Heart right ventricle (tissue), 16 donors: ENCODE measurements at regions not wholly inside any gene's neighbourhood (a gene's known extent, or its start where the extent isn't known, plus 50 kb on each side); places are given as distances from the start of the nearest gene placed in this dataset.
"Not testable (repeated sequence)": the region's sequence is repeated elsewhere in the genome, so short reads cannot be mapped to it uniquely, and the experiment has no call there.

Experiments
- ATAC-seq, 8 donors: fragments of 200-7000 bp; cut with Tn5 transposase; one replicate each; pipeline ENCODE4 v1.9.1; 2020; ENCODE audit warnings: mild to moderate bottlenecking in 8 of 8, moderate library complexity in 8 of 8, moderate number of reproducible peaks in 1 of 8
- DNase-seq, 2 donors: peaks; one replicate each; pipeline ENCODE4 v3.0.0-alpha.2; 2020
- H3K27ac ChIP-seq, 10 donors: fragments of 200-600 bp; sonication (generic) in 2 of 10; one replicate each; pipeline versions ENCODE4 v1.5.0 to v1.8.0; 2020 to 2022; ENCODE audit warnings: mild to moderate bottlenecking in 3 of 10
- H3K27me3 ChIP-seq, 7 donors: fragments of 200-600 bp; one replicate each; pipeline ENCODE4 v1.8.0; 2021 to 2022; ENCODE audit warnings: mild to moderate bottlenecking in 2 of 7
- H3K36me3 ChIP-seq, 9 donors: fragments of 200-600 bp; sonication (generic) in 1 of 9; one replicate each; pipeline versions ENCODE4 v1.5.0 to v1.8.0; 2020 to 2022; ENCODE audit warnings: mild to moderate bottlenecking in 2 of 9
- H3K4me1 ChIP-seq, 9 donors: fragments of 200-600 bp; sonication (generic) in 1 of 9; one replicate each; pipeline versions ENCODE4 v1.5.0 to v1.8.0; 2020 to 2022; ENCODE audit warnings: mild to moderate bottlenecking in 4 of 9
- H3K4me3 ChIP-seq, 10 donors: fragments of 200-600 bp; sonication (generic) in 2 of 10; one replicate each; pipeline versions ENCODE4 v1.5.0 to v1.8.0; 2020 to 2022; ENCODE audit warnings: mild to moderate bottlenecking in 7 of 10, moderate library complexity in 2 of 10
- H3K9me3 ChIP-seq, 11 donors: fragments of 200-600 bp in 10 of 11; sonication (generic) in 2 of 11; one replicate each; pipeline versions ENCODE4 v1.5.0 to v1.8.0; 2013 to 2022; ENCODE audit warnings: mild to moderate bottlenecking in 2 of 11, control low read depth in 1 of 11, moderate library complexity in 1 of 11
- WGBS, 2 donors: extraction: QIAGEN DNeasy Blood & Tissue Kit; methylation state at CpG; one replicate each; pipeline ENCODE4 v1.1.7; 2013; ENCODE audit warnings: inconsistent platforms in 1 of 2; 5-methylcytosine and 5-hydroxymethylcytosine counted together
- intact Hi-C, 10 donors: fragments of 100-400 bp; cut with DNase I; formaldehyde crosslinking; loops; one replicate each; pipeline versions ENCODE4 v1.11.1 to v1.14.2; 2022
- TF ChIP-seq, protein P1 (sequence below), 9 donors: fragments of 200-600 bp; sonication (generic) in 2 of 9; IDR thresholded peaks; one replicate each; pipeline versions ENCODE4 v1.5.0 to v1.8.0; 2021 to 2022; ENCODE audit warnings: antibody characterized with exemption in 9 of 9, mild to moderate bottlenecking in 5 of 9, moderate library complexity in 1 of 9
- donor health status: Arrhythmogenic right ventricular cardiomyopathy.
- donor health status: ischemic (EF 13 %, LVEDD 7.1; RV severe dilation, severe dysfunction).
- donor health status: healthy with polysubstance abuse.
- donor health status: DM: no; HTN: yes; CAD: no.
- donor health status: DM: no; HTN: no; CAD: no.
- donor health status: ischemic (EF 25% LVEDD 6.9; RV normal size, moderate dysfunction).
- donor health status: ischemic (EF 25% LVEDD 5.7; RV mildly dilated, moderate dysfunction).
- donor health status: healthy.
- donor health status: DM: yes; HTN: yes; CAD: no.
- donor health status: Ischemic cardiomyopathy.
- donor health status: ischemic (EF 35%, LVEDD 5.7; RV mildly dilated, moderate dysfunction).
- donor health status: nonischemic (EF 11% LVEDD 7.7; RV severe dilation, severe dysfunction).
- donor health status: DM: yes; HTN: yes; CAD: no.
- donor health status: PGD.
- donor health status: ischemic (EF 29% LVEDD 5.4; RV normal size, mild dysfunction).
- donor health status: nonischemic (EF 23%, LVEDD 6.1; RV moderate dilation, normal function).

DNA sequence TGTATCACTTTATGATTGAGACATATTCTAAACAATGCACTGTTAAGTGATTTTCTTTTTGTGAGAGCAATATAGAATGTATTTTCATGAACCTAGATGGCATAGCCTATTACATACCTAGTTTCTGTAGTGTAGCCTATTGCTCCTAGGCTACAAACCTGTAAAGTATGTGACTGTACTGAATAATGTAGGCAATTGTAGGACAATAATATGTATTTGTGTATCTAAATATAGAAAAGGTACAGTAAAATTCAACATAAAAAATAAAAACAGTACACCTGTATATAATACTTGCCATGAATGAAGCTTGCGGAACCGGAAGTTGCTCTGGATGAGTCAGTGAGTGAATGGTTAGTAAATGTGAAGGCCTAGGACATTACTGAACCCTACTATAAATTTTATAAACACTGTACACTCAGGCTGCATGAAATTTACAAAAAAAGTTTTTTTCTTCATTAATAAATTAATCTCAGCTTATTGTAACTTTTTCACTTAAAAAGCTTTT is 106.7 kb downstream of the VSIG4 start:
- H3K9me3 ChIP-seq, result peaks cover 0 to 10% (median 0%) of the 10 kb centered on the region in 11 donors
- TF ChIP-seq, protein P1, sequence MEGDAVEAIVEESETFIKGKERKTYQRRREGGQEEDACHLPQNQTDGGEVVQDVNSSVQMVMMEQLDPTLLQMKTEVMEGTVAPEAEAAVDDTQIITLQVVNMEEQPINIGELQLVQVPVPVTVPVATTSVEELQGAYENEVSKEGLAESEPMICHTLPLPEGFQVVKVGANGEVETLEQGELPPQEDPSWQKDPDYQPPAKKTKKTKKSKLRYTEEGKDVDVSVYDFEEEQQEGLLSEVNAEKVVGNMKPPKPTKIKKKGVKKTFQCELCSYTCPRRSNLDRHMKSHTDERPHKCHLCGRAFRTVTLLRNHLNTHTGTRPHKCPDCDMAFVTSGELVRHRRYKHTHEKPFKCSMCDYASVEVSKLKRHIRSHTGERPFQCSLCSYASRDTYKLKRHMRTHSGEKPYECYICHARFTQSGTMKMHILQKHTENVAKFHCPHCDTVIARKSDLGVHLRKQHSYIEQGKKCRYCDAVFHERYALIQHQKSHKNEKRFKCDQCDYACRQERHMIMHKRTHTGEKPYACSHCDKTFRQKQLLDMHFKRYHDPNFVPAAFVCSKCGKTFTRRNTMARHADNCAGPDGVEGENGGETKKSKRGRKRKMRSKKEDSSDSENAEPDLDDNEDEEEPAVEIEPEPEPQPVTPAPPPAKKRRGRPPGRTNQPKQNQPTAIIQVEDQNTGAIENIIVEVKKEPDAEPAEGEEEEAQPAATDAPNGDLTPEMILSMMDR (IDR thresholded peaks at IDR 0.05), result no peak
- intact Hi-C loops, result no loop called here
- no peaks in the 10 kb centered on the region for H3K36me3 ChIP-seq
- H3K27ac ChIP-seq, result no peak overlapping the region
- DNase-seq (no peak), ATAC-seq (no peak)
- H3K4me3 ChIP-seq, result no peak overlapping the region
- no peaks in the 10 kb centered on the region for H3K4me1 ChIP-seq
- WGBS, 2 donors, result 94 to 97% methylated on average over 2 of the region's 2 CpGs
- peaks cover 0 to 40% (median 0%) of the 10 kb centered on the region in 7 donors for H3K27me3 ChIP-seq

DNA sequence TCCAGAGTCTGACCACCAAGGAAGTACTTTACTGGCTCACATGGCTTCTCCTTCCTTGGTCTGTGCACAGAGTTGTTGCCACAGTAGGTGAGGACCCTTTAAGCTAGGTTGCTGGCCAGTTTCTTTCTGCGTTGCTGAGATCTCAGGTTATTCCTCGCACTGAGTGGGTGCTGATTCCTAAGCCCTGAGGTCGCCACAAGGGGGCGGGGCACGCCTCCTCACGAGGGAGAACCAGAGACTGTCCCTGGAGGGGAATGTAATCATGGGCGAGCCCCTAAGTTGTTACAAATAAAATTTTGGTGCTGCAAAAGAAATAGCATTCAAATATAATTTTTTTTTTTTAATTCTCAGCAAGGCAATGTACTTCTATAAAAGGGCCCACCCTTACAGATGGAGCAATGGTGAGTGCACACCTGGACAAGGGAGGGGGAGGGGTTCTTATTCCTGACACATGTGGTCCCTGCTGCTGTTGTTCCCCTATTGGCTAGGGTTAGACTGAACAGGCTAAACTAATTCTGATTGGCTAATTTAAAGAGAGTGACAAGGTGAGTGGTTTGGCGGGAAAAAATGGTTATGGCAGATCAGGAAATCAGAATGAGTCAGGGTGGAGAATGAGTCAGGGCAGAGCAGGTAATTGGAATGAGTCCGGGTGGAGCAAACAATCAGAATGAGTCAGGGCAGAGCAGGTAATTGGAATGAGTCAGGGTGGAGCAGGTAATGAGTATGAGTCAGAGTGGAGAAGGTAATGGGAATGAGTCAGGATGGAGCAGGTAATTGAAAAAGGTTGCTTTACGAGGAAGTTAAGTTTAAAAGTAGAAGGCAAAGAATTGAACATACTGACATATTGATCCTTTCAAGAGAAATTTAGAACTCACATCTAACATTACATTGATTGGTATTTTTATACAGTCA is 107.5 kb downstream of the VSIG4 start:
- no peak overlapping the region for H3K27ac ChIP-seq
- WGBS, 2 donors, result 83 to 86% methylated on average over 10 of the region's 10 CpGs
- no peak for ATAC-seq
- no peak overlapping the region for H3K4me3 ChIP-seq
- TF ChIP-seq, protein P1 (IDR thresholded peaks at IDR 0.05), result no peak
- H3K9me3 ChIP-seq, result peaks cover 0 to 10% (median 0%) of the 10 kb centered on the region in 11 donors
- intact Hi-C loops, result no loop called here
- H3K27me3 ChIP-seq, result peaks cover 0 to 40% (median 0%) of the 10 kb centered on the region in 7 donors
- peaks cover 0 to under 1% (median 0%) of the 10 kb centered on the region in 9 donors for H3K4me1 ChIP-seq
- no peaks in the 10 kb centered on the region for H3K36me3 ChIP-seq
- no peak for DNase-seq

DNA sequence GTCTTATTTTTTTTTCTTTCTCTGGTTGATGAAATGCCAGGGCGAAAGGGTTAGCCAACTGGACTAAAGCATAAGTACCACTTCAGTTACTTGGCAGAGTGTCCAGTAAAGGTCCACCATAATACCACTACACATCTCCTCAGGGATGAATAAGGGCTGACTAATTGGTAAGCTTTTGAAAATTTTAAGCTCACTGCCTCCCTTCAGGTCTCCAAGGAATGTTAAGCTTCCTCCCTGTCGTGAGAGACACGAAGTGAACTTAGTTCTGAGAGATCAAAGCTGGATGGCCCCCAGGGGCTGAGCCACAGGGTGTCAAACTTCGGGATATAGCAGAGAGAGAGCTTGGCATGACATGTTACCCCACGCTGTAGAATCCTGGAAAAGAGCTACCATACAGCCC is 111.4 kb downstream of the VSIG4 start:
- TF ChIP-seq, protein P1 (IDR thresholded peaks at IDR 0.05), result no peak
- Histone ChIP-seq H3K27me3 (peaks cover 0 to 66% (median 0%) of the 10 kb centered on the region in 7 donors), H3K4me1 (peaks cover 0 to 22% (median 0%) of the 10 kb centered on the region in 9 donors), H3K36me3 (no peaks in the 10 kb centered on the region), H3K27ac (no peak overlapping the region), H3K4me3 (no peak overlapping the region), H3K9me3 (peaks cover 0 to 10% (median 0%) of the 10 kb centered on the region in 11 donors)
- intact Hi-C loops, result no loop called here
- WGBS, 2 donors, result 48 to 61% methylated on average over 5 of the region's 5 CpGs
- ATAC-seq (no peak), DNase-seq (no peak)

DNA sequence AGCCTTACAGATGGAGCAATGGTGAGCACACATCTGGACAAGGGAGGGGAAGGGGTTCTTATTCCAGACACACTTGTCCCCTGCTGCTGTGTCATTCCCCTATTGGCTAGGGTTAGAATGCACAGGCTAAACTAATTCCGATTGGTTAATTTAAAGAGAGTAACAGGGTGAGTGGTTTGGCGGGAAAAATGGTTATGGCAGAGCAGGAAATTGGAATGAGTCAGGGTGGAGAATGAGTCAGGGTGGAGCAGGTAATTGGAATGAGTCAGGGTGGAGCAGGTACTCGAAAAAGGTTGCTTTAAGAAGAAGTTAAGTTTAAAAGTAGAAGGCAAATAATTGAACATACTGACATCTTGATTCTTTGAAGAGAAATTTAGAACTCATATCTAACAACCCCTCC is 112.5 kb downstream of the VSIG4 start:
- ATAC-seq, DNase-seq, H3K36me3 ChIP-seq, intact Hi-C loops, H3K9me3 ChIP-seq, H3K27ac ChIP-seq, H3K4me3 ChIP-seq: not testable (repeated sequence)
- 79% methylated on average over 3 of the region's 3 CpGs for WGBS, 2 donors
- Histone ChIP-seq H3K4me1 (peaks cover 0 to 22% (median 0%) of the 10 kb centered on the region in 9 donors), H3K27me3 (peaks cover 0 to 71% (median 0%) of the 10 kb centered on the region in 7 donors)
